Prostate gland (tissue), 2 donors: ENCODE measurements at regions not wholly inside any gene's neighbourhood (a gene's known extent, or its start where the extent isn't known, plus 50 kb on each side); places are given as distances from the start of the nearest gene placed in this dataset.
"Not testable (repeated sequence)": the region's sequence is repeated elsewhere in the genome, so short reads cannot be mapped to it uniquely, and the experiment has no call there.

Experiments
- DNase-seq: peaks from one replicate; pipeline ENCODE4 v3.0.0-alpha.2; 2019; ENCODE audit warnings: low spot score
- H3K27ac ChIP-seq, 2 donors: fragments of 200-600 bp; sonication (generic); 2 replicates each; pipeline ENCODE4 v1.5.1; 2017 to 2019
- H3K27me3 ChIP-seq: fragments of 200-600 bp; sonication (generic); replicated peaks from 2 replicates; pipeline ENCODE4 v1.5.1; 2019; ENCODE audit not compliant: insufficient read depth
- H3K36me3 ChIP-seq, 2 donors: fragments of 200-600 bp; sonication (generic); 1 replicate in 1 of 2; 2 replicates in 1 of 2; pipeline versions ENCODE4 v1.5.1 to v1.8.1; 2017 to 2019
- H3K4me1 ChIP-seq: fragments of 200-600 bp; sonication (generic); replicated peaks from 2 replicates; pipeline ENCODE4 v1.5.1; 2019
- H3K4me3 ChIP-seq, 2 donors: fragments of 200-600 bp; sonication (generic); 2 replicates each; pipeline ENCODE4 v1.5.1; 2017 to 2019
- H3K9me3 ChIP-seq: fragments of 200-600 bp; sonication (generic); 2 replicates; pipeline ENCODE4 v1.5.1; 2017
- CTCF ChIP-seq, 4 experiments: fragments of 200-600 bp in 2 of 4; fragments of 450-650 bp in 2 of 4; sonication (generic) in 2 of 4; IDR thresholded peaks; 1 replicate in 3 of 4; 2 replicates in 1 of 4; pipeline ENCODE4 v1.5.1; 2016 to 2019; ENCODE audit warnings: antibody characterized with exemption in 4 of 4, mild to moderate bottlenecking in 2 of 4, moderate library complexity in 2 of 4
- POLR2A ChIP-seq: fragments of 450-650 bp; IDR thresholded peaks from one replicate; pipeline ENCODE4 v1.6.1; 2016; ENCODE audit warnings: antibody characterized with exemption, mild to moderate bottlenecking
- POLR2AphosphoS5 ChIP-seq: sonication (generic); formaldehyde crosslinking; IDR thresholded peaks from one replicate; pipeline ENCODE4 v1.6.1; 2017; ENCODE audit warnings: antibody characterized with exemption
- WGBS: methylation state at CpG from one replicate; pipeline ENCODE4 v1.1.5; 2018; 5-methylcytosine and 5-hydroxymethylcytosine counted together
- intact Hi-C: fragments of 100-400 bp; cut with DNase I; formaldehyde crosslinking; loops from one replicate; pipeline ENCODE4 v1.14.2; 2022

- no peaks in the 10 kb centered on the region for H3K36me3 ChIP-seq
These were observed 366.8 kb downstream of the RPS6KC1 start for GRCh38 chr1:213417846-213418245.

GRCh38 chr1:213418268-213419071 lies 367.4 kb downstream of the RPS6KC1 start:
- H3K4me1 ChIP-seq = no peaks in the 10 kb centered on the region
- H3K27me3 ChIP-seq = no peaks in the 10 kb centered on the region
- no peak for DNase-seq
- H3K9me3 ChIP-seq = no peaks in the 10 kb centered on the region
- no peak overlapping the region for H3K27ac ChIP-seq
- no peak overlapping the region for H3K4me3 ChIP-seq
- WGBS = 73% methylated on average over 19 of the region's 19 CpGs
- no peak for TF ChIP-seq CTCF (IDR thresholded peaks at IDR 0.05)
- intact Hi-C loops = no loop called here
- no peaks in the 10 kb centered on the region for H3K36me3 ChIP-seq

More at GRCh38 chr1:213417846-213418245, 366.8 kb downstream of the RPS6KC1 start:
- no peak for TF ChIP-seq POLR2A
- no peak for TF ChIP-seq POLR2AphosphoS5
- no peak for TF ChIP-seq CTCF (IDR thresholded peaks at IDR 0.05)
- Histone ChIP-seq H3K27me3 (no peaks in the 10 kb centered on the region), H3K9me3 (no peaks in the 10 kb centered on the region), H3K27ac (no peak overlapping the region), H3K4me1 (no peaks in the 10 kb centered on the region), H3K4me3 (no peak overlapping the region)
- WGBS = 85% methylated on average over 5 of the region's 5 CpGs
- intact Hi-C loops = no loop called here
- DNase-seq = no peak

- no peak for TF ChIP-seq POLR2AphosphoS5
- no peak for TF ChIP-seq POLR2A
- TF ChIP-seq CTCF (IDR thresholded peaks at IDR 0.05) = no peak
- Histone ChIP-seq H3K27me3 (no peaks in the 10 kb centered on the region), H3K36me3 (no peaks in the 10 kb centered on the region), H3K4me3 (no peak overlapping the region), H3K4me1 (no peaks in the 10 kb centered on the region), H3K9me3 (no peaks in the 10 kb centered on the region), H3K27ac (no peak overlapping the region)
- no peak for DNase-seq
- 98% methylated on average over 3 of the region's 3 CpGs for WGBS
- intact Hi-C loops = no loop called here
These were observed 368.5 kb downstream of the RPS6KC1 start for GRCh38 chr1:213419401-213420030.

GRCh38 chr1:213421178-213421577 lies 370.1 kb downstream of the RPS6KC1 start:
- H3K4me1 ChIP-seq, H3K36me3 ChIP-seq, intact Hi-C loops, H3K9me3 ChIP-seq, H3K27me3 ChIP-seq, H3K4me3 ChIP-seq, H3K27ac ChIP-seq, DNase-seq: not testable (repeated sequence)
- 92% methylated on average over 7 of the region's 7 CpGs for WGBS

GRCh38 chr1:213423041-213423440 lies 372.0 kb downstream of the RPS6KC1 start:
- TF ChIP-seq POLR2AphosphoS5 (no peak), POLR2A (no peak), CTCF (IDR thresholded peaks at IDR 0.05) (no peak)
- no peaks in the 10 kb centered on the region for H3K36me3 ChIP-seq
- H3K9me3 ChIP-seq = no peaks in the 10 kb centered on the region
- intact Hi-C loops = no loop called here
- DNase-seq = no peak
- no peak overlapping the region for H3K4me3 ChIP-seq
- 51% methylated on average over 4 of the region's 4 CpGs for WGBS
- no peaks in the 10 kb centered on the region for H3K27me3 ChIP-seq
- no peaks in the 10 kb centered on the region for H3K4me1 ChIP-seq
- no peak overlapping the region for H3K27ac ChIP-seq
